Daoy (cell line): ENCODE measurements at regions not wholly inside any gene's neighbourhood (a gene's known extent, or its start where the extent isn't known, plus 50 kb on each side); places are given as distances from the start of the nearest gene placed in this dataset.
"Not testable (repeated sequence)": the region's sequence is repeated elsewhere in the genome, so short reads cannot be mapped to it uniquely, and the experiment has no call there.

Source experiments
- DNase-seq: peaks from one replicate; pipeline ENCODE4 v3.0.0-alpha.2; 2015; ENCODE audit warnings: low read depth

GRCh38 chr18:25561918-25562317 is 210.0 kb upstream of the ZNF521 start:
- peak; percentile 11 for DNase-seq

- DNase-seq: no peak
These were observed 208.4 kb upstream of the ZNF521 start for GRCh38 chr18:25560369-25560768.

GRCh38 chr18:25557011-25557410 is 205.0 kb upstream of the ZNF521 start:
- no peak for DNase-seq

DNA sequence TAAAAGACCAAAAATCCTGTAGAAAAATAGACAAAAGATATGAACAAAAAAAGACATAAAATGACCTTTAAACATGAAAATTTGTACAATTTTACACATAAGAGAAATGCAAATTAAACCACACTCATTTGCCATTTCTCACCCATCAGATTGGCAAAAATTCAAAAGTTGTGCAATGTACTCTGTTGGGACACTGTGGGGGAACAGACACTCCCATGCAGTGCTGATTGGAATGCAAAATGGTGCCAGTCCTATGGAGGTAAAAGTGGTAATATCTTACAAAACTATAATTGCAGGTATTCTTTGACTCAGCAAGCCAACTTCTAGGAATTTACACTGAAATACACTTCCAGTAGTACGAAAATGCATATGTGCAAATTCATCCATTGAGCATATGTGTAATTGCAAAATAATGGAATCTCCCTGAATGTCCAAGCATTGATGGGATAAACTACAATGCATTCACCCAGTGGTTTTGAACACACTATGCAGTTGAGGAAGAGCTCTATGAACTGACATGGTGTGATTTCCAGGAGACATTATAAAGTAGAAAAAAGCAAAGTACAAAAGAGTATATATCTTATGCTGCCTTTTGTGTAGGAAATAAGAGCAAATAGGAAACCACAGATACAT is 201.8 kb upstream of the ZNF521 start:
- DNase-seq: no peak

DNA sequence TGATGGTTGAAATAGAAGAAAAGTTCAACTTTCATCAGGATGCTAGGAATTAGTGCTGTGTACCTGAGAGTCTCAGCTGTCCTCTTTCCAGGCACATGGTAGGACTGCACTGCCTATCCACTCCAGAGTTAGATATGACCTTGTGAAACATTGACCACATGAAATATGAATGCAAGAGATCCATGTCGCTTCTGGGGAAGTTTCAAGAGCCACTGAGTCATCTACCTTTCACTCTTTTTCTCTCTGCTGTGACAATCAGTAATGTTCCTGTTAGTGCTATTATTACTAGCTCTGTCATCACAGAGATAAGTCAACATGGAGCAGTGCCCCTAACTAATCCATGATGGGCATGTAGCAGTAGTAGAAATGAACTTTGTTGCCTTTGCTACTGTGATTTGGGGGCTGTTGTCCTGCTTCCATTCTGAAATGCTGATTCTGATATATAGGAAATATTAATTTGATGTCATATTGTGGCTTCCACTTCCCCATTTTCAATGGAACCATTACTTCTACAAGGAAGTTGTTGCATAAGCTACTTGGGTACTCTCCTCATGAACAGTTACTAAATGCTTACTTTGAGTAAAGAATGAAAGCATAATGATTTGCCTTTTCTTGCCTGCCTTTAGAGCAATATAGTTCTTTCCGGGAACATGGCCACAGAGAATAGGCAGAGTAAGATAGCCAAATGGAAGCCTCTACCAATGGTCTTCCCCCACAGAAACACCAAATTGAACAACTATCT is 192.8 kb upstream of the ZNF521 start:
- no peak for DNase-seq

GRCh38 chr18:25538175-25538922 is 186.4 kb upstream of the ZNF521 start:
- DNase-seq: no peak

DNA sequence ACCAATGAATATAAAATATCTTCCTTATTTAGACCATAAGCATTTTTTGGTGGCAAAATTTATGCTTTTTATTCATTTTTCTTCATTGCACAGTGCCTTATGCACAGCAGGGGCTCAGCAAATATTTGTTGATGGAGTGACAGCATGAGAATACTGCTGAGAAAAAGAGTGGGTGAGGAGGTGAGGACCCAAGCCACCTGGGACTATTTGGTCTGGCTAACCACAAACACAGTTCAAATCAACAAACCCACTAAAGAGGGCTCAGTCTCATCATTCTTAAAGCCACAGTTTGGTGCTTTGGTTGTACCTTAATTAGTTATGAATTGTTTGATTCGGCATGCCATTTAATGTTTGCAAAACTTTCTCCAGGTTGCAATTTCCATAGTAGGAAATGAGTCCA is 183.5 kb upstream of the ZNF521 start:
- no peak for DNase-seq

GRCh38 chr18:25534401-25534800 is 182.4 kb upstream of the ZNF521 start:
- DNase-seq: no peak

- no peak for DNase-seq
These were observed 181.3 kb upstream of the ZNF521 start for GRCh38 chr18:25533218-25533617.

GRCh38 chr18:25531207-25531606 is 179.2 kb upstream of the ZNF521 start:
- no peak for DNase-seq

- not testable (repeated sequence) for DNase-seq
These were observed 173.8 kb upstream of the ZNF521 start for GRCh38 chr18:25525789-25526188.

DNA sequence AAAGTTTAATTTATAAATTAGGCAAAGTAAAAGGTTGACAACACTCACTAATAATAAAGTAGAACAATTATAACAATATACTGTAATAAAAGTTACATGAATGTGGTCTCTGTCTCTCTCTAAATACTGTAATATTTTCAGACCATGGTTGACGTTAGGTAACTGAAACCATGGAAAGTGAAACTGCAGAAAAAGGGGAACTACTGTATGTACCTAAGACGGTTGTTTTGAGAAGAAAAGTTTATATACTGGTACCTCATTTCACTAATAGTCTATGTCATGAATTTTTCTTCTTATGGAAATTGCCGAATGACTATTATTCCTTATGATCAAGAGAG is 166.7 kb upstream of the ZNF521 start:
- DNase-seq: no peak

GRCh38 chr18:25517881-25518715 is 166.1 kb upstream of the ZNF521 start:
- peak; percentile 26 for DNase-seq

GRCh38 chr18:25516747-25517498 is 165.0 kb upstream of the ZNF521 start:
- DNase-seq: no peak

GRCh38 chr18:25516121-25516520 is 164.2 kb upstream of the ZNF521 start:
- DNase-seq: no peak

- DNase-seq: no peak
These were observed 158.1 kb upstream of the ZNF521 start for GRCh38 chr18:25510096-25510495.

DNA sequence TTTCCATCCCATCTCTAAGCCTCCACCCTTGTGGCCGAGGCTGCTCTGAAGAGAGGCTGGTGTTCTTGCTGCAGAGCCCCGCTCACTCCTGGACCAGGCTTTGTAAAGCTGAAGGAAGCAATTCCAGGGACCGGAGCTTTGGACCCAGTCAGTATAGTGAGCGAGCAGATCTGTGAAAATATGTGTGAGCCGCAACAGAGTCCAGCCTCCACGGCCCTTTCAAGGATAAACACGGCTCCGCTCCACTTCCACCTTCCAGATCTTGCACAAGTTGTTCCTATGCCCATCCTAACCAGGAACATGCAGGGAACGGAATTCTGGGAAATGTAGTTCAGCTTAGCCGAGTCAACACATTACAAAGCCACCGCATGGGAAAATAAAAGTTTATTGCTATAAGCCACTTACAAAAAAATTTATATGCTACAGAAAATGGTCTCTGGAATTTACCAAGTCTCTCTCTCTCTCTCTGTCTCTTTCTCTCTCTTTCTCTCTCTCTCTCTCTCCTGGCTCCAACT is 151.7 kb upstream of the ZNF521 start:
- peak; percentile 69 for DNase-seq

- DNase-seq: no peak
These were observed 145.3 kb upstream of the ZNF521 start for GRCh38 chr18:25497151-25497794.

DNA sequence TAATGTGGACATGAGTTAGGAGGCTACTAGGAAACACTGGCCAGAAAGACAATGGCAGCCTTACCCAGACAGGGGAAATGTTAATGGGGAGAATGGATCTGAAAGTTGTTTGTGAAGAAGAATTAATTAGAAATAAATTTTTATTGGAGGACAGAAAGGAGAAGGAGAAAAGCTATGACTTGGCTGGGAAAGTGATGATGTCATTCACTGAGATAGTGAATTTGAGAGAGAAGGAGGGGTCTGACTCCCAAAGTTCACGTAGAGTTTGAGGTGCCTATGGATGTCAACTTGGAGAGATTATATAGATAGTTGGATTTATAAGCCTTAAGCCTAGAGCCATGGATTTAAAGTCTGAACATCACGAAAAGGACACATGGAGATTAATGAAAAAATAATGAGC is 144.6 kb upstream of the ZNF521 start:
- DNase-seq: no peak

DNA sequence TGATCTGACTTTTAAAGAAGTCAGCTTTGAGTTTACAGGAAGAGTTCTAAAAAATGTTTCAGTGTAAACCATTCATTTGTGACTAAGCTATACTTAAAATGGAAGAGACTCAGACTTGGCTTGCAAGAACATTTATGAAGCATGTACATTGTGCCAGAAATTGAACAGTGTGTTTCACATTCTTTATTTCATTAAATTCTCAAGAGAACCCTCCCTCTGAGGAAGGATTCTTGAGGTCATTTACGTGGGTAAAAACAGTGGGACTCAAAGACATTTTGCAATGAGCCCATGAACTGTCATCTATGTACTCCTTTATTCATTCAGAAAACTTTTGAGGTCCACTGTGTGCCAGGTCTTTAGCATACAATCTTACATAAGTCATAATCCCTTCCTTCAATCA is 143.6 kb upstream of the ZNF521 start:
- no peak for DNase-seq

- no peak for DNase-seq
These were observed 142.9 kb upstream of the ZNF521 start for GRCh38 chr18:25494888-25495287.
